Stimulated activated CD8-positive, alpha-beta memory T cell treated with anti-CD3 and anti-CD28 coated beads, Interleukin-7, amount 100 ng/mL, for 48 hours (primary cell): ENCODE measurements at regions not wholly inside any gene's neighbourhood (a gene's known extent, or its start where the extent isn't known, plus 50 kb on each side); places are given as distances from the start of the nearest gene placed in this dataset.
"Not testable (repeated sequence)": the region's sequence is repeated elsewhere in the genome, so short reads cannot be mapped to it uniquely, and the experiment has no call there.

Experiments used
- DNase-seq, 2 donors: peaks; one replicate each; pipeline ENCODE4 v3.0.0-alpha.2; 2020; ENCODE audit warnings: low read depth in 1 of 2; ENCODE audit errors: extremely low read depth in 1 of 2

- DNase-seq: no peak
These were observed 714.1 kb downstream of the ZNF385D start for GRCh38 chr3:21036888-21037287.

- no peak for DNase-seq
These were observed 722.6 kb downstream of the ZNF385D start for GRCh38 chr3:21028412-21028811.

GRCh38 chr3:21024563-21024962 lies 726.4 kb downstream of the ZNF385D start:
- DNase-seq: no peak

- no peak for DNase-seq
These were observed 730.3 kb downstream of the ZNF385D start for GRCh38 chr3:21020681-21021080.

- DNase-seq: no peak
These were observed 731.0 kb downstream of the ZNF385D start for GRCh38 chr3:21020043-21020442.

- no peak for DNase-seq
These were observed 733.7 kb downstream of the ZNF385D start for GRCh38 chr3:21017115-21017852.

- DNase-seq: no peak
These were observed 737.4 kb downstream of the ZNF385D start for GRCh38 chr3:21013566-21013965.

GRCh38 chr3:20999661-21000060 lies 751.3 kb downstream of the ZNF385D start:
- no peak for DNase-seq

- no peak for DNase-seq
These were observed 753.8 kb downstream of the ZNF385D start for GRCh38 chr3:20997183-20997582.

GRCh38 chr3:20990896-20991295 lies 760.1 kb downstream of the ZNF385D start:
- DNase-seq: no peak

GRCh38 chr3:20989653-20990052 lies 761.4 kb downstream of the ZNF385D start:
- DNase-seq: not testable (repeated sequence)

GRCh38 chr3:20984594-20985205 lies 766.3 kb downstream of the ZNF385D start:
- DNase-seq: no peak

- DNase-seq: no peak
These were observed 775.8 kb downstream of the ZNF385D start for GRCh38 chr3:20975188-20975651.

- DNase-seq: no peak
These were observed 776.6 kb downstream of the ZNF385D start for GRCh38 chr3:20974396-20974795.

GRCh38 chr3:20970807-20971206 lies 780.2 kb downstream of the ZNF385D start:
- DNase-seq: not testable (repeated sequence)

GRCh38 chr3:20967485-20967884 lies 781.5 kb upstream of the SGO1 start:
- DNase-seq: not testable (repeated sequence)

GRCh38 chr3:20958161-20958560 lies 772.2 kb upstream of the SGO1 start:
- DNase-seq: no peak

GRCh38 chr3:20945892-20946291 lies 759.9 kb upstream of the SGO1 start:
- DNase-seq: no peak

GRCh38 chr3:20935791-20936190 lies 749.8 kb upstream of the SGO1 start:
- no peak for DNase-seq

GRCh38 chr3:20931834-20932233 lies 745.8 kb upstream of the SGO1 start:
- DNase-seq: no peak

- DNase-seq: no peak
These were observed 744.0 kb upstream of the SGO1 start for GRCh38 chr3:20930034-20930433.

GRCh38 chr3:20924646-20925385 lies 738.8 kb upstream of the SGO1 start:
- DNase-seq: no peak
